ENCODE measurements at regions not wholly inside any gene's neighbourhood (a gene's known extent, or its start where the extent isn't known, plus 50 kb on each side); places are given as distances from the start of the nearest gene placed in this dataset.

- Histone ChIP-seq H2AFZ (ENCODE audit: low read length) (no peak overlapping the region), H3K4me3 (ENCODE audit: extremely low read depth in 1 of 4, insufficient read depth in 2 of 4, low read depth in 3 of 4, low read length in 4 of 4) (no peak overlapping the region), H2AK5ac (ENCODE audit: low read depth, low read length) (no peak overlapping the region), H3K79me2 (ENCODE audit: control insufficient read depth in 1 of 2, insufficient read depth in 2 of 2, low read length in 2 of 2) (no peaks in the 10 kb centered on the region), H2BK15ac (ENCODE audit: low read length) (no peak overlapping the region), H2BK12ac (ENCODE audit: low read depth, low read length) (no peak overlapping the region), H2BK20ac (ENCODE audit: low read length) (no peak overlapping the region), H3K14ac (ENCODE audit: insufficient read length) (no peak overlapping the region), H3K23me2 (ENCODE audit: low read depth, low read length) (no peaks in the 10 kb centered on the region), H3K27ac (ENCODE audit: low read depth, low read length) (no peak overlapping the region), H3K4me1 (replicated peaks in 1 of 4; ENCODE audit: control insufficient read depth in 3 of 4, insufficient read depth in 4 of 4, low read length in 3 of 4) (no peaks in the 10 kb centered on the region), H3K27me3 (replicated peaks in 1 of 4; ENCODE audit: control insufficient read depth in 3 of 4, extremely low read depth in 1 of 4, insufficient read depth in 3 of 4, low read length in 3 of 4) (no peaks in the 10 kb centered on the region), H3K23ac (ENCODE audit: insufficient read length) (no peak overlapping the region), H3K4ac (replicated peaks; ENCODE audit: insufficient read length, low read depth, low read length) (no peak overlapping the region), H3K56ac (replicated peaks; ENCODE audit: insufficient read length, low read depth, low read length) (no peak overlapping the region), H4K20me1 (replicated peaks in 1 of 2; ENCODE audit: control insufficient read depth in 1 of 2, insufficient read depth in 2 of 2, low read length in 2 of 2) (no peaks in the 10 kb centered on the region), H4K5ac (ENCODE audit: insufficient read length, low read depth, low read length) (no peak overlapping the region), H4K8ac (ENCODE audit: extremely low read depth, insufficient read depth, low read length) (no peak overlapping the region), H3K36me3 (ENCODE audit: control insufficient read depth in 2 of 4, insufficient read depth in 4 of 4, low read length in 3 of 4) (no peaks in the 10 kb centered on the region; a peak in 2 of 8 replicates), H2BK5ac (ENCODE audit: low read depth, low read length) (no peak overlapping the region), H3K4me2 (ENCODE audit: insufficient read depth in 1 of 2, low read depth in 2 of 2, low read length in 2 of 2) (no peak overlapping the region), H3K9me3 (ENCODE audit: insufficient read depth in 2 of 2, low read depth in 1 of 2, low read length in 1 of 2) (peaks cover 31 to 59% of the 10 kb centered on the region in 2 experiments), H2BK120ac (replicated peaks; ENCODE audit: low read depth, low read length) (no peak overlapping the region), H3K18ac (ENCODE audit: extremely low read depth, low read length) (no peak overlapping the region), H4K91ac (replicated peaks; ENCODE audit: insufficient read length, low read length) (no peak overlapping the region), H3K79me1 (ENCODE audit: low read depth, low read length) (no peaks in the 10 kb centered on the region), H3K9ac (replicated peaks in 1 of 4; ENCODE audit: extremely low read depth in 1 of 4, low read depth in 3 of 4, low read length in 3 of 4) (no peak overlapping the region)
- CTCF ChIA-PET (ENCODE audit: partially characterized antibody), result no interaction called here
- POLR2A ChIA-PET (ENCODE audit: partially characterized antibody), result no interaction called here
- WGBS, 2 experiments (ENCODE audit: extremely low coverage in 1 of 2, insufficient coverage in 1 of 2, insufficient read length in 1 of 2, insufficient replicate concordance in 2 of 2, low coverage in 1 of 2, low lambda C conversion rate in 2 of 2, missing lambda C conversion rate in 1 of 2), result 93% methylated on average over 25 of the region's 28 CpGs; no CpG with 5 or more reads in 1 of the 2 experiments
- DNase-seq (ENCODE audit: low read depth in 1 of 2, low spot score in 2 of 2), result no peak
- no peak for FAIRE-seq
- TF ChIP-seq RXRA (IDR thresholded peaks at IDR 0.05; ENCODE audit: insufficient read depth, low read depth, low read length), result no peak
- TF ChIP-seq GABPA (IDR thresholded peaks at IDR 0.05; ENCODE audit: borderline replicate concordance, insufficient read depth, low read length), result no peak
- no peak for TF ChIP-seq NANOG (IDR thresholded peaks at IDR 0.05; ENCODE audit: insufficient read depth, low read depth, low read length, poor library complexity, severe bottlenecking)
- no peak for TF ChIP-seq SP1 (IDR thresholded peaks at IDR 0.05; ENCODE audit: low read depth, low read length)
- TF ChIP-seq SP4 (IDR thresholded peaks at IDR 0.05; ENCODE audit: low read length), result no peak
- TF ChIP-seq YY1 (IDR thresholded peaks at IDR 0.05; ENCODE audit: low read depth, low read length), result no peak
- TF ChIP-seq EGR1 (IDR thresholded peaks at IDR 0.05; ENCODE audit: borderline replicate concordance, low read depth, low read length), result no peak
- TF ChIP-seq CTCF (IDR thresholded peaks at IDR 0.05; ENCODE audit: control extremely low read depth in 1 of 3, insufficient read depth in 1 of 3, low read depth in 1 of 3, low read length in 3 of 3), result no peak
- TF ChIP-seq KDM4A (IDR thresholded peaks at IDR 0.05; ENCODE audit: low read depth, low read length, severe bottlenecking), result no peak
- no peak for TF ChIP-seq ATF2 (IDR thresholded peaks at IDR 0.05; ENCODE audit: low read length)
- no peak for TF ChIP-seq TBP (IDR thresholded peaks at IDR 0.05; ENCODE audit: low read depth, low read length)
Measured at GRCh38 chr7:56229631-56230030, 113.4 kb upstream of the NUPR2 start.

Data from H1 (cell line).